ENCODE measurements at regions not wholly inside any gene's neighbourhood (a gene's known extent, or its start where the extent isn't known, plus 50 kb on each side); places are given as distances from the start of the nearest gene placed in this dataset.
"Not testable (repeated sequence)": the region's sequence is repeated elsewhere in the genome, so short reads cannot be mapped to it uniquely, and the experiment has no call there.

- DNase-seq (ENCODE audit: low read depth): no peak
- no peak for TF ChIP-seq CTCF (conservative IDR thresholded peaks at IDR 0.05; ENCODE audit: low read depth, low read length)
- no peak overlapping the region for H3K4me3 ChIP-seq (ENCODE audit: low read depth, low read length)
These were observed 1295.8 kb upstream of the ALCAM start for GRCh38 chr3:104070906-104071305.

- no peak for TF ChIP-seq CTCF (conservative IDR thresholded peaks at IDR 0.05; ENCODE audit: low read depth, low read length)
- no peak for DNase-seq (ENCODE audit: low read depth)
- no peak overlapping the region for H3K4me3 ChIP-seq (ENCODE audit: low read depth, low read length)
These were observed 1286.6 kb upstream of the ALCAM start for GRCh38 chr3:104080088-104080626.

- TF ChIP-seq CTCF (conservative IDR thresholded peaks at IDR 0.05; ENCODE audit: low read depth, low read length): no peak
- H3K4me3 ChIP-seq (ENCODE audit: low read depth, low read length): no peak overlapping the region
- DNase-seq (ENCODE audit: low read depth): no peak
These were observed 1278.0 kb upstream of the ALCAM start for GRCh38 chr3:104088738-104089137.

- DNase-seq (ENCODE audit: low read depth); H3K4me3 ChIP-seq (ENCODE audit: low read depth, low read length): not testable (repeated sequence)
These were observed 1276.7 kb upstream of the ALCAM start for GRCh38 chr3:104089987-104090386.

GRCh38 chr3:104101736-104102135 lies 1265.0 kb upstream of the ALCAM start:
- peak; percentile 50 for DNase-seq (ENCODE audit: low read depth)
- TF ChIP-seq CTCF (conservative IDR thresholded peaks at IDR 0.05; ENCODE audit: low read depth, low read length): no peak

GRCh38 chr3:104102386-104102785 lies 1264.3 kb upstream of the ALCAM start:
- no peak overlapping the region for H3K4me3 ChIP-seq (ENCODE audit: low read depth, low read length)
- peak; percentile 83 for TF ChIP-seq CTCF (conservative IDR thresholded peaks at IDR 0.05; ENCODE audit: low read depth, low read length)
- peak; percentile 88 for DNase-seq (ENCODE audit: low read depth)

More at GRCh38 chr3:104101736-104102135, 1265.0 kb upstream of the ALCAM start:
- no peak overlapping the region for H3K4me3 ChIP-seq (ENCODE audit: low read depth, low read length)

GRCh38 chr3:104106276-104106675 lies 1260.4 kb upstream of the ALCAM start:
- DNase-seq (ENCODE audit: low read depth): no peak
- H3K4me3 ChIP-seq (ENCODE audit: low read depth, low read length): no peak overlapping the region
- no peak for TF ChIP-seq CTCF (conservative IDR thresholded peaks at IDR 0.05; ENCODE audit: low read depth, low read length)
